GM19238 (cell line): ENCODE measurements at regions not wholly inside any gene's neighbourhood (a gene's known extent, or its start where the extent isn't known, plus 50 kb on each side); places are given as distances from the start of the nearest gene placed in this dataset.

Experiments used
- DNase-seq: peaks from one replicate; pipeline ENCODE4 v3.0.0; 2011; ENCODE audit warnings: low spot score; ENCODE audit not compliant: insufficient read length

GRCh38 chrX:39726771-39727170 is 371.0 kb downstream of the BCOR start:
- DNase-seq, result no peak

- no peak for DNase-seq
Measured at GRCh38 chrX:39728025-39728424, 369.7 kb downstream of the BCOR start.

- no peak for DNase-seq
Measured at GRCh38 chrX:39728852-39729598, 368.7 kb downstream of the BCOR start.

- no peak for DNase-seq
Measured at GRCh38 chrX:39729981-39730661, 367.6 kb downstream of the BCOR start.

- DNase-seq, result peak; percentile 60
Measured at GRCh38 chrX:39730662-39731329, 367.0 kb downstream of the BCOR start.

DNA sequence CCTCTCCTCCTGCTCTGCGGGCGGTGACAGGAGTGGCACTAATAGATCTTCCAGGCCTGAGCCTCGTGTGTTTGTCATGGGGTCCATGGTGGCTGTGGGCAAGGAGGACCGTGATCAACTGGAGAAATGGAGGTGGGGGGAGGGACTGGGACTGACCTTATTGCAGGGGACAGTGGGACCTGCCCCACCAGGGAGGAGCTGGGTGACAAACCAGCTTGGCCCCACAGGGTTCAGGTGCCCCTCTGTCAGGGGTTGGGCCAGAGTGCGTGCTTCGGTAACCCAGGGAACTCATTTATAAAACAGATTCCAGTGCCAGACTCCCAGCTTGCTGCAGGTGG is 366.5 kb downstream of the BCOR start:
- no peak for DNase-seq

DNA sequence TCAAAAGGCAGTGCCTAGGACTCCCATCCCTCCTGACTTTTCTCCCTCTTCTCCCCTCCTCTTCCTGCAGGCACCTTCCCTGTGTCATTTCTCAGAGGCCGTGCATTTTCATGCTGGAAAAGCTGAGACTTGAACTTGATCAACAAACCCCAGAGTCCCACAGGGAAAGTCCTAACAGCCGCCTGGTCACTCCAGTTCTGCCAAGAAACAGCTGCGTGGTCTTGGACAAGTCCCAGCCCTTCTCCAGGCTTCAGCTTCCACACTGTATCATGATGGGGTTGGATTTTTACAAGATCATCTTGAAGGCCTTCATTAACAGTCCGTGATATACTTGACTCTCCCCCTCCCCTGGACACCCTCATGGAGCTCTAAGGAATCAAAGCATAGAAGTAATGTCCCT is 366.0 kb downstream of the BCOR start:
- no peak for DNase-seq

DNA sequence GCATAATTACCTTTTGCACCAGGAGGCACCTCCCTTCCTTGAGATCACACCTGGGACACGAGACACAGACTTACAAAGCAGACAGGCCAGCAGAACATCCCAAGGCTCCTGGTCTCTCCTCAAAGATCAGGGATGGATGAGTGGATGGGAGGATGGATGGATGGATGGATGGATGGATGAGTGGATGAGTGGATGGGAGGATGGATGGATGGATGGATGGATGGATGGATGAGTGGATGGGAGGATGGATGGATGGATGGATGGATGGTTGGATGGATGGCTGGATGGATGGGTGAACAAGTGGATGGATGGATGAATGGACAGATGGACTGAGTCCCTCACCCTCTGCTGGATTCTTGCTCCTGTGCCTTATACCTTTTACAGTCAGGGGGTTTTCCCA is 364.0 kb downstream of the BCOR start:
- no peak for DNase-seq

GRCh38 chrX:39734174-39734776 is 363.5 kb downstream of the BCOR start:
- DNase-seq, result no peak

DNA sequence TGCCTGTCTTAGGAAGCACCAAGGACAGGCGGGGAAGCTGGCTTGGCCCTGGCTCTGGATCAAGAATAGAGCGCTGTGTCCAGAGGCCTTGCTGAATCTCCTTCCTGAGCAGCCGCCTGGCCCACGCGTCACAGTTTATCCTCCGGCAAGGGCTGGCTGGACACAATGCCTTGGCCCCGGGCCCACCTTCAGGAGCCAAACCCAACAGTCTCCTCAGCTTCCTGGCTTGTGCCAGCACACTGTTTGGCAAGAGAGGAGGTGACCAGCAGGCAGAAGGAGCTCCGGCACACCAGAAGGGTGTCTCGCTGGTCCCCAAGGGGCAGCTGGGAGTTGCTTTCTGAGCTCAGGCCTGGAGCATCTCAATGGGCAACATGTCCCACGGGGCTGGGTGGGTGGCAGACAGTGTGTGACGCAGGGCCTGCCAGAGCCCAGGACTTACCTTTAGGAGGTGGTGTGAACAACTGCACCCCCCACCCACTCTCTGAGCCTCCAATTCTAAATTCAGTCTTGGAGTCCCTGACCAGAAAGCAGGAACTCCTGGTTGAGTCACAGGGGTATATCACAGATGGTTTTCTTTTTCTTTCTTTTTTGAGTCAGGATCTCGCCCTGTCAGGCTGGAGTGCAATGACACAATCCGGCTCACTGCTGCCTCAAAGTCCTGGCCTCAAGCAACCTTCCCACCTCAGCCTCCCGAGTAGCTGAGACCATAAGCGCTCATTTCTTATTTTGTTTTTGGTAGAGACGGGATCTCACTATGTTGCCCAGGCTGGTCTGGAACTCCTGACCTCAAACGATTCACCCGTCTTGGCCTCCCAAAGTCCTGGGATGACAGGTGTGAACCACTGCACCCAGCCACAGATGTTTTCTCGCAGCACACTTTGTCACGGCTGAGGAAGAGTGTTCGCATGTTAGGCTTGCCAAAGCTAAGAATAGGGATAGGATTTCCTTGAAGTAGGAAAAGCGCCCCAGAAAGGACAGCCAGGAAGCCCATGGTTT is 361.2 kb downstream of the BCOR start:
- no peak for DNase-seq

DNA sequence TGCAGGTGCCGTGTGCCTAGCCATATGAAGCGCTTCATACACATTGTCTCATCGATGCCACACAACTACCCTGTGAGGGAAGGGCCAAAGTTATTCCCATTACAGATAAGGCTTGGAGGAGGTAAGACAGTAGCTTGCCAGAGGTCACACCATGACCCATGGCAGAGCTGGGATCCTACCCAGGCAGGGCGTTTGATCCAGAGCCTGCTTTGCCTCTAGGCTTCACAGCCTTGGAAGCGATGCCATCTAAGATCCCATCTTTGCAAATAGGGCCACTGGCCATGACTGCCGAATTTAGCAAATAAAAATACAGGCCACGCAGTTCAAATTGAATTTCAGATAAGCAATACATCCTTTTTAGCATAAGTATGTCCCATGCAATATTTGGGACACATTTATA is 358.2 kb downstream of the BCOR start:
- DNase-seq, result no peak

- no peak for DNase-seq
Measured at GRCh38 chrX:39740078-39740477, 357.7 kb downstream of the BCOR start.

GRCh38 chrX:39741904-39742303 is 355.9 kb downstream of the BCOR start:
- no peak for DNase-seq

DNA sequence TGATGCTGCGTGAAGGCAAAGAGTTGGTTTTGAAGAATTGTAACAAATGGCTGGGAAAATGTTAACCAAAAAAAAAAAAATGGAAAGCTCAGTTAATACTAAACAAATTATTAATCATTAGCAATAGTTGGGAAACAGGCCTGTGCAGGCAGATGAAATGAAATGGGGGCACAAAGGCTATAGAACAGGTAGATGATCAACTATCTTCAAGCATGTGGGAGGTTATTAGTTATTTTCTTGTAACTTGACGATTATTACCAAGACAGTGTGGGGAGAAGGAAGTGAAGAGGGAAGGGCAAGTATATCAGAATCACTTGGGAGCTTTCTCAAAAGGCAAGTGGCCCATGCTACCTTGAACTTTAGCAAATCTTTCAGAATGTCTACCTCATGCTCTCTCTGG is 351.9 kb downstream of the BCOR start:
- DNase-seq, result no peak

DNA sequence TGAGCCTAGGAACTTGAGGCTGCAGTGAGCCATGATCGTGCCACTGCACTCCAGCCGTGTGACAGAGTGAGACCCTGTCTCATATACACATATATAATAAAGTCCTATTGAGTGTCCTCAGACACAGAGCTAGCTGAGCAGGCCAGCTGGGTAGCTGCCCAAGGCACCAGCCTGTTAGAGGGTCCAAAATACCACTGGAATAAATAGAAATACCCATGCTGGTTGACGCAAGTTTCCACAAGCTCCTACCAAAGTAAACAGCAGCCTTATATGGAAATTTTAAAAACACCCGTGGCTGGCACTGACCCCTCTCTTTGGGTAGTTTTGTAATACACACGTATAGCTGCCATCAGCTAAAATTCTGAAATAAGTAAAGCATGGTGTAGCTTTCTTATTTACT is 348.6 kb downstream of the BCOR start:
- DNase-seq, result no peak

DNA sequence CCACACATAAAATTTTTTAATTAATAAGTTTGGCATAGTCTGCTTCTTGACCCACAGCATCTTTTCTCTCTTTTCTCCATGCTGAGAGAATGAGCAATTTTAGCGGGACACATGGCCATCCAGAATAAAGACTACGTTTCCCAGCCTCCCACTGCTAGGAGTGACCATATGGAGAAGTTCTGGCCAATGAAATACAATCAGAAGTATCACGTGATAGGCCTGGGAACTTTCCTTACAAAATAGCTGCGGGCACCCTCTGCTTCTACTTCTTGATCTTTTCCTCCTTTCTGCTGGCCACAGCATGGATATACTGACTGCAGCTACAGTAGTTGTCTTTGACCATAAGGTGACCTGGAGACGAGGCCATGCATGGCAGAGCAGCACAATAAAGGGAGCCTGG is 348.0 kb downstream of the BCOR start:
- no peak for DNase-seq

GRCh38 chrX:39750256-39750790 is 347.4 kb downstream of the BCOR start:
- DNase-seq, result no peak

- DNase-seq, result no peak
Measured at GRCh38 chrX:39750848-39751247, 346.9 kb downstream of the BCOR start.

DNA sequence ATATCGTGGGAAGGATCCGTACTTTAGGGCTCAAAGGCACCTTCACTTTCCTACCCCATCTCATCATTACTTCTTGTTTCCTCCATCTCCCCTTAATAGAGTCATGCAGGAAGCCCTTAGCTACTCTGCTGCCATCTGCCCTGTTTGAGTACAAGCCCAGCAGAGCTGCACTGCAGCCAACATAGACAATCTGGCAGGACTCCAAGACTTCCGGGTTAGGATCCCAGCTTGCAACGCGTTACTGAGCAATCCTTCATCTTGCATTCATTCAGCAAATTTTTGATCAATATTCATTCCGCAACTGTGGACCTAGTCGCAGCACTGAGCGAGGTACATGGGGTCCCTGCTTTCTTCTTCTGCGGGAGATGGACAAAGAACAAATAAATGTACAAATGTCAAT is 344.9 kb downstream of the BCOR start:
- DNase-seq, result no peak

DNA sequence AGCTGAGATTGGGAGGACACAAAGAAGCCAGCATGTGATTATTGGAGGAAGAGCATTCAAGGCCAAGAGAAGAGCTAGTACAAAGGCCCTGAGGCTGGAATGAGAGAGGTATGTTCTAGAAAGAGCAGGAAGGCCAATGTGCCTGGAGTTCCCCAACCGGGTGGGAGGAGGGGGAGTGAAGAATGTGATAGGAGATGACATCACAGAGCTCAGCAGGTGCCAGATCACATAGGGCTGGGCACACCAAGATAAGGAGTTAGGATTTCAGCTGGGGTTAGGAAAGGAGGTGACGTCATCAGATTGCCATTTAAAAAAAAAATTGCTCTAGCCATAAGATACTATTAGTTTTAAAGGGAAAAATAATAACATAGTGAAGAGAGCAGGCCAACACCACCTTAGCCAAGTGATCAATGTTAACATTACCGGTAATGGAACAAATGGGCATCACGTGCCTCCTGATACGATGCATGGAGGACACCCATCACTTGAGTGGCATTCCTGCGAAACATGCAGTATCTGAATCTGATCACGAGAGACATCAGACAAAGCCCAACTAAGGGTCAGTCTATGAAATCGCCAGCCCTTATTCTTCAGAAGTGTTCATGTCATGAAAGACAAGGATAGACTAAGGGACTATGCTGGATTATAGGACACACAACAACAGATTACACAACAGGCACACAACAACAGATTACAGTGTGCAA is 344.3 kb downstream of the BCOR start:
- no peak for DNase-seq
